ENCODE measurements at regions not wholly inside any gene's neighbourhood (a gene's known extent, or its start where the extent isn't known, plus 50 kb on each side); places are given as distances from the start of the nearest gene placed in this dataset.

- no peak overlapping the region for H3K27ac ChIP-seq
- TF ChIP-seq CTCF (conservative IDR thresholded peaks at IDR 0.05), result no peak
Measured at GRCh38 chr10:56298941-56299340, 62.1 kb downstream of the ZWINT start.

GRCh38 chr10:56296618-56297017, 64.4 kb downstream of the ZWINT start:
- no peak for TF ChIP-seq CTCF (conservative IDR thresholded peaks at IDR 0.05)
- H3K27ac ChIP-seq, result no peak overlapping the region

GRCh38 chr10:56288403-56288802, 72.7 kb downstream of the ZWINT start:
- no peak for TF ChIP-seq CTCF (conservative IDR thresholded peaks at IDR 0.05)

GRCh38 chr10:56286096-56286495, 75.0 kb downstream of the ZWINT start:
- no peak overlapping the region for H3K27ac ChIP-seq
- TF ChIP-seq CTCF (conservative IDR thresholded peaks at IDR 0.05), result no peak

More at GRCh38 chr10:56288403-56288802, 72.7 kb downstream of the ZWINT start:
- no peak overlapping the region for H3K27ac ChIP-seq

- no peak for TF ChIP-seq CTCF (conservative IDR thresholded peaks at IDR 0.05)
- H3K27ac ChIP-seq, result no peak overlapping the region
Measured at GRCh38 chr10:56279270-56279669, 81.8 kb downstream of the ZWINT start.

- H3K27ac ChIP-seq, result no peak overlapping the region
- no peak for TF ChIP-seq CTCF (conservative IDR thresholded peaks at IDR 0.05)
Measured at GRCh38 chr10:56269181-56269580, 91.9 kb downstream of the ZWINT start.

GRCh38 chr10:56266120-56266519, 94.9 kb downstream of the ZWINT start:
- H3K27ac ChIP-seq, result no peak overlapping the region
- no peak for TF ChIP-seq CTCF (conservative IDR thresholded peaks at IDR 0.05)

- TF ChIP-seq CTCF (conservative IDR thresholded peaks at IDR 0.05), result no peak
- H3K27ac ChIP-seq, result no peak overlapping the region
Measured at GRCh38 chr10:56258991-56259390, 102.1 kb downstream of the ZWINT start.

Data from VCaP (cell line).